ENCODE measurements at regions not wholly inside any gene's neighbourhood (a gene's known extent, or its start where the extent isn't known, plus 50 kb on each side); places are given as distances from the start of the nearest gene placed in this dataset.

- DNase-seq (ENCODE audit: low read depth) = peak; percentile 36
- TF ChIP-seq CTCF (IDR thresholded peaks at IDR 0.05; ENCODE audit: low read length, missing control alignments) = no peak
- H3K4me3 ChIP-seq (replicated peaks; ENCODE audit: low read depth, low read length) = no peak overlapping the region
These were observed 638.6 kb downstream of the SEMA5A start for GRCh38 chr5:8907168-8907868.

- no peak overlapping the region for H3K4me3 ChIP-seq (replicated peaks; ENCODE audit: low read depth, low read length)
- TF ChIP-seq CTCF (IDR thresholded peaks at IDR 0.05; ENCODE audit: low read length, missing control alignments) = peak; percentile 75
- peak; percentile 45 for DNase-seq (ENCODE audit: low read depth)
These were observed 637.7 kb downstream of the SEMA5A start for GRCh38 chr5:8908055-8908683.

GRCh38 chr5:8912106-8912505, 633.8 kb downstream of the SEMA5A start:
- TF ChIP-seq CTCF (IDR thresholded peaks at IDR 0.05; ENCODE audit: low read length, missing control alignments) = no peak
- no peak overlapping the region for H3K4me3 ChIP-seq (replicated peaks; ENCODE audit: low read depth, low read length)
- DNase-seq (ENCODE audit: low read depth) = no peak

DNA sequence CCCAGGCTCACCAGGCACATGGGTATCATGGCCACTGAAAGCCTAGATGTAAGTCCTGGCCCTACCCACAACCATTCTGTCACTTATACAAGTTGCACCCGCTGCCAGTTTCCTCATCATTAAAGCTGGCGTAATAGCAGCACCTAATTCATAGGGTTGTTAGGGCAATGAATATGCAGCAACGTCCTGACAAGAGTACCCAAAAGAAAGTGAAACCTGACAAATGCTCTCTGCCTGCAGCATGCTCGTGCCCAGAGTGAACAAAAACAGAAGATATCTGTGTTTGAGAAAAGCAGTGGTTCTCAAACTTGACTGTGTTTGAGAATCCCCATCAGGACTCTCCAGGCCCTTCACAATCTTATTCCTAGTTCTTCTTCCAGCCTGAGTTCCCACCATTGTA, 632.4 kb downstream of the SEMA5A start:
- no peak overlapping the region for H3K4me3 ChIP-seq (replicated peaks; ENCODE audit: low read depth, low read length)
- TF ChIP-seq CTCF (IDR thresholded peaks at IDR 0.05; ENCODE audit: low read length, missing control alignments) = no peak
- DNase-seq (ENCODE audit: low read depth) = no peak

DNA sequence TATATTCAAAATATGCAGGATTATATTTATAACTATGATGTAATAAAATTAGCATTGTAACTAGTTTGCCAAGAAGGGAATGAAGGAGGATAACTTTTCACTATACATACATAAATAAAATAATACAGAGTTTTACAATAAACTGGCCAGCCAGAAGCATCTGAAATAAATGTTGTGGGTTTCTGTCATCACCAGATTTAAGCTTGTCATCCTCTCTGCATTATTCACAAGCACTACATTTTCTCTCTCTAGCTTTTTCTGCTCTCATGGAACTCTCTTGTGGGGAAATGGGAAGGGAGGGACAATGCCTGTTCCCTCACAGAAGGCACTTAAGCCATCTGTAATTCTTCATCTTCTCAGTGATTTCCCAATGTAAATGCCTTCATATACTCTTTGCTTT, 626.8 kb downstream of the SEMA5A start:
- H3K4me3 ChIP-seq (replicated peaks; ENCODE audit: low read depth, low read length) = no peak overlapping the region
- no peak for DNase-seq (ENCODE audit: low read depth)
- TF ChIP-seq CTCF (IDR thresholded peaks at IDR 0.05; ENCODE audit: low read length, missing control alignments) = no peak

DNA sequence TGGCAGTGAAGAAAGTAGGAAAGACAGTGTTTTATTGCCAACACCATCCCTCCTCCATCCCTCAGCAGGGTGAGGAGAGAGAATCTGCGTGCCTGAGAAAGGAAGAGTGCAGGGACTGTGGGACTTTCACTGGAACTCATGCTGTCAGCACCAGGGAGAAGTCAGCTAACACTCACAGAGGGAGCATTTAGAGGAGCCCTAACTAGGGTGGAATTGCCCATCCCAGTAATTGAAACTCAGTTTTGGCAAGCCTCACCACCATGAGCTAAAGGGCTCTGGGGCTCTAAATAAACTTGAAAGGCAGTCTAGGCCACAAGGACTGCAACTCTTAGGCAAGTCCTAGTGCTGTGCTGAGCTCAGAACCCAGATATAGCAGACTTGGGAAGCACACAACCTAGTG, 622.3 kb downstream of the SEMA5A start:
- TF ChIP-seq CTCF (IDR thresholded peaks at IDR 0.05; ENCODE audit: low read length, missing control alignments) = no peak
- no peak overlapping the region for H3K4me3 ChIP-seq (replicated peaks; ENCODE audit: low read depth, low read length)
- no peak for DNase-seq (ENCODE audit: low read depth)

Data from fibroblast of pulmonary artery (primary cell).